Thyroid gland (tissue), 4 donors: ENCODE measurements at regions not wholly inside any gene's neighbourhood (a gene's known extent, or its start where the extent isn't known, plus 50 kb on each side); places are given as distances from the start of the nearest gene placed in this dataset.

Source experiments
- POLR2A ChIP-seq, 2 donors: fragments of 450-650 bp; IDR thresholded peaks; one replicate each; pipeline ENCODE4 v1.6.1; 2017; ENCODE audit warnings: antibody characterized with exemption in 2 of 2, mild to moderate bottlenecking in 2 of 2, moderate library complexity in 1 of 2
- TF ChIP-seq, protein P1 (sequence below), 6 experiments: fragments of 200-600 bp in 3 of 6; fragments of 450-650 bp in 3 of 6; sonication (generic) in 3 of 6; IDR thresholded peaks; one replicate each; pipeline ENCODE4 v1.5.1; 2016 to 2019; ENCODE audit warnings: antibody characterized with exemption in 6 of 6, mild to moderate bottlenecking in 2 of 6, inconsistent platforms in 1 of 6, moderate library complexity in 1 of 6

GRCh38 chr9:81128701-81129100, 560.6 kb downstream of the TLE1 start:
- TF ChIP-seq, protein P1, sequence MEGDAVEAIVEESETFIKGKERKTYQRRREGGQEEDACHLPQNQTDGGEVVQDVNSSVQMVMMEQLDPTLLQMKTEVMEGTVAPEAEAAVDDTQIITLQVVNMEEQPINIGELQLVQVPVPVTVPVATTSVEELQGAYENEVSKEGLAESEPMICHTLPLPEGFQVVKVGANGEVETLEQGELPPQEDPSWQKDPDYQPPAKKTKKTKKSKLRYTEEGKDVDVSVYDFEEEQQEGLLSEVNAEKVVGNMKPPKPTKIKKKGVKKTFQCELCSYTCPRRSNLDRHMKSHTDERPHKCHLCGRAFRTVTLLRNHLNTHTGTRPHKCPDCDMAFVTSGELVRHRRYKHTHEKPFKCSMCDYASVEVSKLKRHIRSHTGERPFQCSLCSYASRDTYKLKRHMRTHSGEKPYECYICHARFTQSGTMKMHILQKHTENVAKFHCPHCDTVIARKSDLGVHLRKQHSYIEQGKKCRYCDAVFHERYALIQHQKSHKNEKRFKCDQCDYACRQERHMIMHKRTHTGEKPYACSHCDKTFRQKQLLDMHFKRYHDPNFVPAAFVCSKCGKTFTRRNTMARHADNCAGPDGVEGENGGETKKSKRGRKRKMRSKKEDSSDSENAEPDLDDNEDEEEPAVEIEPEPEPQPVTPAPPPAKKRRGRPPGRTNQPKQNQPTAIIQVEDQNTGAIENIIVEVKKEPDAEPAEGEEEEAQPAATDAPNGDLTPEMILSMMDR (IDR thresholded peaks at IDR 0.05) = no peak
- no peak for TF ChIP-seq POLR2A (IDR thresholded peaks at IDR 0.05)
